NB4 (cell line): ENCODE measurements at regions not wholly inside any gene's neighbourhood (a gene's known extent, or its start where the extent isn't known, plus 50 kb on each side); places are given as distances from the start of the nearest gene placed in this dataset.

Source experiments
- POLR2A ChIP-seq: IDR thresholded peaks from 2 replicates; pipeline ENCODE4 v1.6.1; 2011; ENCODE audit warnings: mild to moderate bottlenecking; ENCODE audit not compliant: insufficient read length; ENCODE audit errors: extremely low read depth
- TF ChIP-seq, protein P1 (sequence below): IDR thresholded peaks from one replicate; pipeline ENCODE4 v1.5.1; 2012; ENCODE audit warnings: low read depth, low read length

DNA sequence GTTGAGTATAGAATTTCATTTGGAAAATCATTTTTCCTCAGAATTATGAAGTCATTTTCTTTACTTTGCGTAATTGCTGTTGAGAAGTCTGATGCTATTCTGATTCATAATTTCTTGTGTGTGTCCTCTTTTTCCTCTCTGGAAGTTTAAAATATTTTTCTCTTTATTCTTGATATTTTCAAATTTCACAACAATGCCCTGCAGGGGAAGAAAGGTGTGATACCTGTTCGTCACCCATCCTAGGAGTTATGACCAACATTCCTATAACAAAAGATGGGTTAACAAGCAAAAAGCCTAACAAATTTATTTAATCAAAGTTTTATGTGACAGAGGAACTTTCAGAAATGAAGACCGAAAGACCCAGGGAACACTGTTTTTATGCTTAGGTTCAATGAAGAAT lies 171.5 kb upstream of the AKIRIN2 start:
- no peak for TF ChIP-seq POLR2A
- TF ChIP-seq, protein P1, sequence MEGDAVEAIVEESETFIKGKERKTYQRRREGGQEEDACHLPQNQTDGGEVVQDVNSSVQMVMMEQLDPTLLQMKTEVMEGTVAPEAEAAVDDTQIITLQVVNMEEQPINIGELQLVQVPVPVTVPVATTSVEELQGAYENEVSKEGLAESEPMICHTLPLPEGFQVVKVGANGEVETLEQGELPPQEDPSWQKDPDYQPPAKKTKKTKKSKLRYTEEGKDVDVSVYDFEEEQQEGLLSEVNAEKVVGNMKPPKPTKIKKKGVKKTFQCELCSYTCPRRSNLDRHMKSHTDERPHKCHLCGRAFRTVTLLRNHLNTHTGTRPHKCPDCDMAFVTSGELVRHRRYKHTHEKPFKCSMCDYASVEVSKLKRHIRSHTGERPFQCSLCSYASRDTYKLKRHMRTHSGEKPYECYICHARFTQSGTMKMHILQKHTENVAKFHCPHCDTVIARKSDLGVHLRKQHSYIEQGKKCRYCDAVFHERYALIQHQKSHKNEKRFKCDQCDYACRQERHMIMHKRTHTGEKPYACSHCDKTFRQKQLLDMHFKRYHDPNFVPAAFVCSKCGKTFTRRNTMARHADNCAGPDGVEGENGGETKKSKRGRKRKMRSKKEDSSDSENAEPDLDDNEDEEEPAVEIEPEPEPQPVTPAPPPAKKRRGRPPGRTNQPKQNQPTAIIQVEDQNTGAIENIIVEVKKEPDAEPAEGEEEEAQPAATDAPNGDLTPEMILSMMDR: no peak
